ENCODE measurements at regions not wholly inside any gene's neighbourhood (a gene's known extent, or its start where the extent isn't known, plus 50 kb on each side); places are given as distances from the start of the nearest gene placed in this dataset.

DNA sequence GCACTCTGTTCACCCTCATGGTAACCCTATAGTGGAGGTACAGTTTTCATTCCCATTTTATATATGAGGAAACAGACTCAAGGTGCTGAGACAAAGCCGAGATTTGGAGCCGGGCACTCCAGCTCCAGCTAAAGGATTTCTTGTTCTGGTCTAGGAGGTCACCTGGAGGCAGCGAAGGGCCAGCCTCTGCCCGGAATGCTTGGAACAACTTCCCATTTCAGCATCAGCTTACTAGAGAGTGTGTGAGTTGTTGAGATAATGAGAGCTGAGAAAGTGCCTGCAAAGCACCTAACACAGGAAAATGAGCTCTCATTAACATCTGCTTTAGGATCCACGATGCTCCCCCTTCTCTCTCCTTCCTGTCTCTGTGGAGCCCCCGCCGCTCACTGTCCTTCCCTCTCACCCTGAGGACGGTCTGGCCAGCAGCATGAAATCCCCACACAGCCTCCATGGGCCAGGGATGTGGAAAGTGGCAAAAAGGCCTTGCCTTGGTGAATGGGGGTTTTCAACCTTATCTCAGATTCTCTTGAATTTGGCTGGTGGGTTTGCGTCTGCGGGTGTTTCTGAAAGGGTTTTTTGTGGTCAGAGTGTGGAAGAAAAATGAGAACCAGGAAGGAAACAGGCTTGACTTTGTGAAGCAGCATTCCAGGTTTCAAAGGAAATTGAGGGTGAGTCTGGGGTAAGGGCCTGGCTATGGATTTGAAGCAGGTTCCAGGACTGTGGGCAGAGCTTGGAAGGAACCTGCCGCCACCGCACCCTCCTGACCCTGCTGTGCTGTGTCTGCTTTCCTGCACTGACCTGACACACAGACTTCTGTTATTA is 178.7 kb downstream of the FOXL1 start:
- H3K9me3 ChIP-seq, result no peaks in the 10 kb centered on the region
- TF ChIP-seq CTCF (IDR thresholded peaks at IDR 0.05), result no peak
- H3K36me3 ChIP-seq (ENCODE audit: low read depth), result no peaks in the 10 kb centered on the region
- no peak for DNase-seq
- ATAC-seq, result no peak
- intact Hi-C loops (cut with DNase I, micrococcal nuclease), result no loop called here
- no peak overlapping the region for H3K4me3 ChIP-seq
- H3K4me1 ChIP-seq (ENCODE audit: low read depth), result no peaks in the 10 kb centered on the region

- ATAC-seq, result no peak
- intact Hi-C loops (cut with DNase I, micrococcal nuclease), result no loop called here
- DNase-seq, result no peak
- TF ChIP-seq CTCF (IDR thresholded peaks at IDR 0.05), result no peak
- H3K9me3 ChIP-seq, result no peaks in the 10 kb centered on the region
- H3K36me3 ChIP-seq (ENCODE audit: low read depth), result no peaks in the 10 kb centered on the region
- H3K4me1 ChIP-seq (ENCODE audit: low read depth), result no peaks in the 10 kb centered on the region
- H3K4me3 ChIP-seq, result no peak overlapping the region
Measured at GRCh38 chr16:86757704-86758040, 179.3 kb downstream of the FOXL1 start.

- ATAC-seq (no peak), DNase-seq (no peak)
- Histone ChIP-seq H3K4me1 (ENCODE audit: low read depth) (no peaks in the 10 kb centered on the region), H3K36me3 (ENCODE audit: low read depth) (no peaks in the 10 kb centered on the region), H3K9me3 (no peaks in the 10 kb centered on the region), H3K4me3 (no peak overlapping the region)
- intact Hi-C loops (cut with DNase I, micrococcal nuclease), result no loop called here
- TF ChIP-seq CTCF (IDR thresholded peaks at IDR 0.05), result no peak
Measured at GRCh38 chr16:86758932-86759331, 180.6 kb downstream of the FOXL1 start.

DNA sequence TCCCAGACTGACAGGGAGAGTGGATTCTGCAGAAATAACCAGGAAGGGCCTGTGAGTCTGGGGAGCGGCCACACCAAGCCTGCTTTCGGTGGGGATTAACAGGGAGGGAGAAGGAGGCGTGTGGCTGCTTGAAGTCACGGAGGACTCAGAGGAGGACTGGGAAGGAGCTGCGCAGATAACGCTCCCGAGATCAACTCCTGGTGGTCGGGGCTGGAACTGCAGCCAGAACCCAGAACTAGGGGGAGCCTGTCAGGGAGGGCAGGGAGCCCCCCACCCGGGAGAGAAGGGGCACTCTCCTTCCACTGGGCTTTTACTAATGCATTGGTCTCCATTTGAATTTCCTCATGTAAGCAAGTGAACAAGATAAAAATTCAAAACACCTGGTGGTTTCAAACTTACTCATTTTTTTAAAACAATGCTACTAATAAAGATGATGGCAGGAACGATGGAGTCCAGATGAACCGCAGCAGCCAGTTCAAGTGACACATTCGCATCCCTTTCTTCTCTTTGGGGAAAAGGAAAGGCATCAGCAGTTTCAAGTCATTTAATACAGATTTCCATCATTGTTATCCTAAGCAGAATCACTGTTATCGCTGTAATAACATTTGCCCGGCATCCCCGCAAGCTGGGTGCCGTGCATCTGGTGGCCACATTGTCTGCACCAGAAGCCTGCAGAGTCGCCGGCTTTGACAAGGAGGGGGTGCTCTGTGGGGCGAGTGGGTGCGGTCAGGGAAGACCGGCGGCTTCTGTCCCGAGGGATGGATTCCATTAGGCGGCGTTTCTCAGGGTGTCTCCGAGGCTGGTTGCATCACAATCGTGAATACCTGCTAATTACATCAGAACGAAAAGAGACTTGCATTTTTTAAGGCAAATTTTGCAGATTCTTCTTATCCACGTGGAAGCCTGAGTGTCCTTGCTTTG is 183.0 kb downstream of the FOXL1 start:
- no peaks in the 10 kb centered on the region for H3K36me3 ChIP-seq (ENCODE audit: low read depth)
- no peaks in the 10 kb centered on the region for H3K4me1 ChIP-seq (ENCODE audit: low read depth)
- intact Hi-C loops (cut with DNase I, micrococcal nuclease), result no loop called here
- H3K4me3 ChIP-seq, result no peak overlapping the region
- ATAC-seq, result peak; percentile 44
- H3K9me3 ChIP-seq, result no peaks in the 10 kb centered on the region
- peak; percentile 68 for TF ChIP-seq CTCF (IDR thresholded peaks at IDR 0.05)
- peak in 2 of 3 donors; percentile 56 to 58 for DNase-seq

DNA sequence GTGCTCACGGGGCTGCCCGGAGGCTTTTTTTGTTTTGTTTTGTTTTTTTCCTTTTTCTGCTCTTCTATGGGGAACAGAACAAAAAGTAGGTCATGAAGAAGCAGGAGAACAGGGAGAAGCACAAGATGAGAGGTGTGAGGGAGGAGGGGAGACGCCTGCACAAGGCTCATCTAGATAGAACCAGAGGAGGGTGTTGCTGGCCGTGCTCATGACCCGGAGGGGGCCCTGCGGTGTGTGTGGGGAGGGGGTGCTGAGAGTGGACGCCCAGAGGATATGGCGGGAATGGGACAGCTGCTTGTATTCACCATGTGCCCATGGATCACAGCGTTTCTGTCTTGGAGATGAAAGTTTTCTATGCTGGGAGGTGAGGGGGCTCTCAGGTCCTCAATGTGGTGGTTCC is 183.7 kb downstream of the FOXL1 start:
- H3K4me3 ChIP-seq, result no peak overlapping the region
- intact Hi-C loops (cut with DNase I, micrococcal nuclease), result no loop called here
- no peaks in the 10 kb centered on the region for H3K4me1 ChIP-seq (ENCODE audit: low read depth)
- no peaks in the 10 kb centered on the region for H3K36me3 ChIP-seq (ENCODE audit: low read depth)
- ATAC-seq, result no peak
- DNase-seq, result no peak
- no peaks in the 10 kb centered on the region for H3K9me3 ChIP-seq
- no peak for TF ChIP-seq CTCF (IDR thresholded peaks at IDR 0.05)

Measured in mucosa of descending colon (tissue), 3 donors.